ENCODE measurements at regions not wholly inside any gene's neighbourhood (a gene's known extent, or its start where the extent isn't known, plus 50 kb on each side); places are given as distances from the start of the nearest gene placed in this dataset.

GRCh38 chrX:134180601-134181274 lies 56.2 kb upstream of the CCDC160 start:
- 54 to 79% methylated on average over 4 of the region's 4 CpGs for WGBS, 2 donors
- ATAC-seq (ENCODE audit: insufficient read depth, low FRiP score) (no peak), DNase-seq (no peak)
- no peaks in the 10 kb centered on the region for H3K9me3 ChIP-seq (ENCODE audit: control insufficient read depth in 4 of 4, insufficient read depth in 3 of 4, low read length in 3 of 4)
- no peak overlapping the region for H3K4me3 ChIP-seq
- no peak overlapping the region for H3K27ac ChIP-seq (ENCODE audit: low read depth in 1 of 2, low read length in 1 of 2)
- H3K27me3 ChIP-seq (ENCODE audit: control insufficient read depth in 3 of 3, insufficient read depth in 3 of 3, low read length in 2 of 3): peaks cover 4 to 25% (median 11%) of the 10 kb centered on the region in 3 donors
- H3K36me3 ChIP-seq (ENCODE audit: control insufficient read depth in 4 of 4, insufficient read depth in 4 of 4, low read length in 4 of 4): no peaks in the 10 kb centered on the region
- no peak for TF ChIP-seq CTCF (IDR thresholded peaks at IDR 0.05; ENCODE audit: control extremely low read depth, extremely low read depth)
- no peak overlapping the region for H3K9ac ChIP-seq (ENCODE audit: insufficient read depth in 1 of 2, low read length in 2 of 2)
- no peaks in the 10 kb centered on the region for H3K4me1 ChIP-seq (ENCODE audit: control insufficient read depth in 5 of 5, insufficient read depth in 5 of 5, low read length in 5 of 5)

DNA sequence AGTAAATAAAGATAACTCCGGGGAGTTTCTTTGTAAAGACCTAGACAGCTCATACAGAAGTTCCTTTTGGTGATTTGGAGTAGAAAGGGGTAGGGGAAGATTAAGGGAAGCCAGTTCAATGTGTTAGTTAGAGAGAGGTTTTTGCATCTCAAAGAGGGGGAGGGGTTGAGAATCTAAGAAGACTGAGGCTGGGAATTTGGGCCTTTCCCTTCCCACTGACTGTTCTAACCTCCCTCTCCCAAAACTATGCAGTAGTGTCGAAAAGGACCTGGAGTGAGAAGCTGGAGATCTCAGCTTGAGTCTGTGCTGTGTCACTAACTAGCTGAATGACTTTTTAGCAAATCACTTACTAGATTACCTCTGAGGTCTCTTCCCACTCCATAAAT lies 55.7 kb upstream of the CCDC160 start:
- DNase-seq (no peak), ATAC-seq (ENCODE audit: insufficient read depth, low FRiP score) (no peak)
- Histone ChIP-seq H3K27ac (ENCODE audit: low read depth in 1 of 2, low read length in 1 of 2) (no peak overlapping the region), H3K9me3 (ENCODE audit: control insufficient read depth in 4 of 4, insufficient read depth in 3 of 4, low read length in 3 of 4) (no peaks in the 10 kb centered on the region), H3K36me3 (ENCODE audit: control insufficient read depth in 4 of 4, insufficient read depth in 4 of 4, low read length in 4 of 4) (no peaks in the 10 kb centered on the region), H3K27me3 (ENCODE audit: control insufficient read depth in 3 of 3, insufficient read depth in 3 of 3, low read length in 2 of 3) (peaks cover 4 to 26% (median 11%) of the 10 kb centered on the region in 3 donors), H3K9ac (ENCODE audit: insufficient read depth in 1 of 2, low read length in 2 of 2) (no peak overlapping the region), H3K4me3 (no peak overlapping the region), H3K4me1 (ENCODE audit: control insufficient read depth in 5 of 5, insufficient read depth in 5 of 5, low read length in 5 of 5) (no peaks in the 10 kb centered on the region)
- 66 to 86% methylated on average over 2 of the region's 2 CpGs for WGBS, 2 donors
- TF ChIP-seq CTCF (IDR thresholded peaks at IDR 0.05; ENCODE audit: control extremely low read depth, extremely low read depth): no peak

- Histone ChIP-seq H3K9me3 (ENCODE audit: control insufficient read depth in 4 of 4, insufficient read depth in 3 of 4, low read length in 3 of 4) (no peaks in the 10 kb centered on the region), H3K27me3 (ENCODE audit: control insufficient read depth in 3 of 3, insufficient read depth in 3 of 3, low read length in 2 of 3) (peaks cover 4 to 24% (median 11%) of the 10 kb centered on the region in 3 donors), H3K36me3 (ENCODE audit: control insufficient read depth in 4 of 4, insufficient read depth in 4 of 4, low read length in 4 of 4) (no peaks in the 10 kb centered on the region), H3K4me3 (no peak overlapping the region), H3K9ac (ENCODE audit: insufficient read depth in 1 of 2, low read length in 2 of 2) (no peak overlapping the region), H3K4me1 (ENCODE audit: control insufficient read depth in 5 of 5, insufficient read depth in 5 of 5, low read length in 5 of 5) (no peaks in the 10 kb centered on the region), H3K27ac (ENCODE audit: low read depth in 1 of 2, low read length in 1 of 2) (no peak overlapping the region)
- WGBS, 2 donors: 62 to 69% methylated on average over 6 of the region's 6 CpGs
- TF ChIP-seq CTCF (IDR thresholded peaks at IDR 0.05; ENCODE audit: control extremely low read depth, extremely low read depth): no peak
- no peak for ATAC-seq (ENCODE audit: insufficient read depth, low FRiP score)
- no peak for DNase-seq
Measured at GRCh38 chrX:134183665-134184064, 53.3 kb upstream of the CCDC160 start.

- Histone ChIP-seq H3K4me1 (ENCODE audit: control insufficient read depth in 5 of 5, insufficient read depth in 5 of 5, low read length in 5 of 5) (peaks cover 0 to 3% (median 0%) of the 10 kb centered on the region in 5 donors), H3K27ac (ENCODE audit: low read depth in 1 of 2, low read length in 1 of 2) (no peak overlapping the region), H3K9me3 (ENCODE audit: control insufficient read depth in 4 of 4, insufficient read depth in 3 of 4, low read length in 3 of 4) (no peaks in the 10 kb centered on the region), H3K4me3 (no peak overlapping the region), H3K9ac (ENCODE audit: insufficient read depth in 1 of 2, low read length in 2 of 2) (no peak overlapping the region), H3K27me3 (ENCODE audit: control insufficient read depth in 3 of 3, insufficient read depth in 3 of 3, low read length in 2 of 3) (peaks cover 4 to 25% (median 5%) of the 10 kb centered on the region in 3 donors), H3K36me3 (ENCODE audit: control insufficient read depth in 4 of 4, insufficient read depth in 4 of 4, low read length in 4 of 4) (no peaks in the 10 kb centered on the region)
- 51 to 87% methylated on average over 1 of the region's 1 CpG for WGBS, 2 donors
- DNase-seq: no peak
- no peak for TF ChIP-seq CTCF (IDR thresholded peaks at IDR 0.05; ENCODE audit: control extremely low read depth, extremely low read depth)
- ATAC-seq (ENCODE audit: insufficient read depth, low FRiP score): no peak
Measured at GRCh38 chrX:134184936-134185335, 52.0 kb upstream of the CCDC160 start.
